WTC11 (cell line): ENCODE measurements at regions not wholly inside any gene's neighbourhood (a gene's known extent, or its start where the extent isn't known, plus 50 kb on each side); places are given as distances from the start of the nearest gene placed in this dataset.

Experiments used
- ATAC-seq: fragments of 200-7000 bp; cut with Tn5 transposase; 2 replicates; pipeline ENCODE4 v1.10.0; 2021; ENCODE audit warnings: mild to moderate bottlenecking, moderate library complexity
- CTCF ChIA-PET: fragments of 300-600 bp; sonication (Branson Sonifier 250); formaldehyde crosslinking; loops from one replicate; lab custom pipeline; 2021; ENCODE audit warnings: antibody characterized with exemption; lab: Charles Lee
- POLR2A ChIA-PET: fragments of 350-600 bp; sonication (Branson Sonifier 250); formaldehyde crosslinking; loops from one replicate; lab custom pipeline; 2021; ENCODE audit warnings: antibody characterized with exemption; lab: Charles Lee
- DNase-seq: peaks from one replicate; pipeline ENCODE4 v3.0.0; 2021; ENCODE audit warnings: low spot score
- H3K27ac Mint-ChIP-seq: 2 replicates; pipeline ENCODE4 v1.8.0; 2021; ENCODE audit warnings: mixed read lengths
- H3K27me3 Mint-ChIP-seq: 2 replicates; pipeline ENCODE4 v1.8.0; 2021; ENCODE audit warnings: low read depth, mild to moderate bottlenecking, moderate library complexity, mixed read lengths
- H3K36me3 Mint-ChIP-seq: 2 replicates; pipeline ENCODE4 v1.8.0; 2021; ENCODE audit warnings: mixed read lengths
- H3K4me1 Mint-ChIP-seq: 2 replicates; pipeline ENCODE4 v1.8.0; 2022; ENCODE audit warnings: mixed read lengths
- H3K4me3 Mint-ChIP-seq: 2 replicates; pipeline ENCODE4 v1.8.0; 2021; ENCODE audit warnings: mild to moderate bottlenecking, moderate library complexity, mixed read lengths
- H3K9me3 Mint-ChIP-seq: 2 replicates; pipeline ENCODE4 v1.8.0; 2021; ENCODE audit warnings: mixed read lengths
- ATF3 ChIP-seq: sonication (generic); formaldehyde crosslinking; conservative IDR thresholded peaks from 2 replicates; pipeline ENCODE4 v1.8.1; 2022; ENCODE audit warnings: mild to moderate bottlenecking, missing genetic modification reagents
- CREM ChIP-seq: sonication (generic); formaldehyde crosslinking; IDR thresholded peaks from 2 replicates; pipeline ENCODE4 v1.8.1; 2022; ENCODE audit warnings: mild to moderate bottlenecking, missing genetic modification reagents, moderate library complexity
- CTCF ChIP-seq: fragments of 200-600 bp; IDR thresholded peaks from 2 replicates; pipeline ENCODE4 v1.8.0; 2022; ENCODE audit warnings: antibody characterized with exemption
- E2F1 ChIP-seq: sonication (generic); formaldehyde crosslinking; IDR thresholded peaks from 2 replicates; pipeline ENCODE4 v1.8.0; 2022; ENCODE audit warnings: mild to moderate bottlenecking, missing genetic modification reagents
- ELF4 ChIP-seq: sonication (generic); formaldehyde crosslinking; IDR thresholded peaks from 2 replicates; pipeline ENCODE4 v1.8.1; 2022; ENCODE audit warnings: low read depth, mild to moderate bottlenecking, moderate library complexity, missing genetic modification reagents
- ESRRA ChIP-seq: sonication (generic); formaldehyde crosslinking; IDR thresholded peaks from 2 replicates; pipeline ENCODE4 v1.8.1; 2022; ENCODE audit warnings: mild to moderate bottlenecking, missing genetic modification reagents, borderline replicate concordance
- FOXK1 ChIP-seq: sonication (generic); formaldehyde crosslinking; IDR thresholded peaks from 2 replicates; pipeline ENCODE4 v1.8.0; 2022; ENCODE audit warnings: mild to moderate bottlenecking, moderate library complexity, missing genetic modification reagents
- IRF1 ChIP-seq: sonication (generic); formaldehyde crosslinking; IDR thresholded peaks from 2 replicates; pipeline ENCODE4 v1.8.0; 2023; ENCODE audit warnings: missing genetic modification reagents
- MYBL2 ChIP-seq: sonication (generic); formaldehyde crosslinking; IDR thresholded peaks from 2 replicates; pipeline ENCODE4 v1.8.1; 2023; ENCODE audit warnings: mild to moderate bottlenecking, moderate library complexity, missing genetic modification reagents
- SMAD4 ChIP-seq: sonication (generic); formaldehyde crosslinking; IDR thresholded peaks from 2 replicates; pipeline ENCODE4 v1.8.0; 2022; ENCODE audit warnings: mild to moderate bottlenecking, missing genetic modification reagents
- TCF7 ChIP-seq: sonication (generic); formaldehyde crosslinking; IDR thresholded peaks from 2 replicates; pipeline ENCODE4 v1.8.0; 2022; ENCODE audit warnings: mild to moderate bottlenecking, low read depth, missing genetic modification reagents, moderate library complexity
- TEAD1 ChIP-seq: sonication (generic); formaldehyde crosslinking; IDR thresholded peaks from 2 replicates; pipeline ENCODE4 v1.8.0; 2022; ENCODE audit warnings: mild to moderate bottlenecking, missing genetic modification reagents
- TP53 ChIP-seq: sonication (generic); formaldehyde crosslinking; IDR thresholded peaks from 2 replicates; pipeline ENCODE4 v1.8.1; 2023; ENCODE audit warnings: mild to moderate bottlenecking, missing genetic modification reagents
- USF2 ChIP-seq: sonication (generic); formaldehyde crosslinking; IDR thresholded peaks from 2 replicates; pipeline ENCODE4 v1.8.1; 2023; ENCODE audit warnings: mild to moderate bottlenecking, missing genetic modification reagents, moderate library complexity
- ZNF396 ChIP-seq: fragments of 250-450 bp; sonication (Bioruptor Pico); IDR thresholded peaks from 2 replicates; pipeline ENCODE4 v1.8.0; 2021; ENCODE audit warnings: mild to moderate bottlenecking, moderate library complexity, borderline replicate concordance
- ZNF423 ChIP-seq: fragments of 250-450 bp; sonication (Bioruptor Pico); IDR thresholded peaks from 2 replicates; pipeline ENCODE4 v2.1.2; 2022; ENCODE audit warnings: mild to moderate bottlenecking, moderate library complexity
- ZNF671 ChIP-seq: fragments of 250-450 bp; sonication (Bioruptor Pico); IDR thresholded peaks from 2 replicates; pipeline ENCODE4 v1.8.0; 2021; ENCODE audit warnings: mild to moderate bottlenecking
- TF ChIP-seq, protein P1 (sequence below): fragments of 250-450 bp; sonication (Bioruptor Pico); IDR thresholded peaks from 2 replicates; pipeline ENCODE4 v1.9.0; 2021; ENCODE audit warnings: mild to moderate bottlenecking, borderline replicate concordance

DNA sequence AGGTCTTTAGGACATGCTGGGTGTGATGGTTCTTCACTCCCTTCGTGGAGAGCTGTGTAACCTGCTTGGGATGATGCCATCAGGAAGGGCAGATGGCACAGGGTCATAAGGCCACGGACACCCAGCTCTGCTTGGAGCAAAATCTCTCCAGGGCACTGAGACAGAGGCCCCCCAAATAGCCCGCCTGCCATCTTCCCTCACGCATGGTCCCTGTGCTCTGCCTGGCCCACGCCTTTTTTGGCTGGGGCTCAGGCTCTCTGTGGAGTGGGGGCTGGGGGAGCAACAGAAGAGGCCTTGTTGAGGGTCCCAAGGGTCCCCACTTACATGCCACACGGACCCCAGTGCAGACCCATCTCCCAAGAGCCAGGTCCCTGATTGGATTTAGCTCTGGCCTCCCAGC is 93.3 kb upstream of the RET start:
- CTCF ChIA-PET: no interaction called here
- Mint-ChIP-seq H3K36me3 (no peaks in the 10 kb centered on the region), H3K27ac (no peak overlapping the region; the same call in 1 of the 2 replicates), H3K27me3 (no peaks in the 10 kb centered on the region)
- no peak for DNase-seq
- TF ChIP-seq ZNF671 (CRISPR knock-in tag) (no peak), TCF7 (CRISPR knock-in tag) (no peak)
- TF ChIP-seq, all 79 proteins: peak for 0
- ATAC-seq: no peak
- POLR2A ChIA-PET: no interaction called here
- Mint-ChIP-seq H3K4me1 (peaks cover 8% of the 10 kb centered on the region), H3K9me3 (peaks cover 9% of the 10 kb centered on the region; the same call in 1 of the 2 replicates), H3K4me3 (no peak overlapping the region)

DNA sequence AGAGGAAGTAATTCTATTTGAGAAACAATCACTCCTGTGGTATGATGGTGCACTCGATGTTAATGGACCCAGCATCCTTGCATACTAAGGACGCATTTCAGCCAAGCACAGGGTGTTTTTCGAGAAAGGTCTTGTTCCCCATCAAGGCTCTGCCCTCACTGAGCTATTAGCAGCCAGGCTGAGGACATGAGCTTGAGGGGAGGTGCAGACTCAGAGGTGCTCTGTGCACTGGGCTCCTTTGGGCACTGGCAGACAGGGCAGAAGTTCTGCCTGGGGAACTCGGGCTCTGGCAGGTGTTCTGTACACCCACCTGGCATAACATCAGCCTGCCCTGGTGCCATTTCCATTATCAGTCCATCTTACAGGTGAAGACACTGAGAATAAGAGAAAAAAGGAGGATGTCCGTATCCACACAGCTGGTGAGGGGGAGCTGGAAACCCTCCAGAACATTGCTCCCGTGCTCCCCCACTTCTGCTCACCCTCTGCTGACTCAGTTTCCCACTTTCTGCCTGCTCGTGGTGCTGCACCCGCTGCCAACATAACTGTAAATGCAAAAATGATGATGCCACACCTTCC is 92.7 kb upstream of the RET start:
- H3K4me1 Mint-ChIP-seq: peaks cover 8% of the 10 kb centered on the region
- POLR2A ChIA-PET: no interaction called here
- DNase-seq: no peak
- peaks cover 9% of the 10 kb centered on the region; the same call in 1 of the 2 replicates for H3K9me3 Mint-ChIP-seq
- H3K27ac Mint-ChIP-seq: no peak overlapping the region; the same call in 1 of the 2 replicates
- no peak overlapping the region for H3K4me3 Mint-ChIP-seq
- CTCF ChIA-PET: interaction anchor here (0.6 kb wide), 1 partner anchor 94 kb away, joined by 3 read pairs; no protein-coding TSS in a partner anchor
- no peak for ATAC-seq
- no peaks in the 10 kb centered on the region for H3K27me3 Mint-ChIP-seq
- TF ChIP-seq USF2 (CRISPR knock-in tag) (no peak), SMAD4 (no peak), MYBL2 (no peak), ZNF396 (CRISPR knock-in tag) (no peak), TCF7 (CRISPR knock-in tag) (no peak), ATF3 (CRISPR knock-in tag) (no peak), FOXK1 (CRISPR knock-in tag) (no peak), ELF4 (no peak), TP53 (CRISPR knock-in tag) (no peak), ZNF671 (CRISPR knock-in tag) (no peak), ESRRA (CRISPR knock-in tag) (no peak), E2F1 (CRISPR knock-in tag) (no peak), TEAD1 (no peak), IRF1 (no peak), CREM (CRISPR knock-in tag) (no peak), ZNF423 (no peak), CTCF (no peak)
- TF ChIP-seq, protein P1, sequence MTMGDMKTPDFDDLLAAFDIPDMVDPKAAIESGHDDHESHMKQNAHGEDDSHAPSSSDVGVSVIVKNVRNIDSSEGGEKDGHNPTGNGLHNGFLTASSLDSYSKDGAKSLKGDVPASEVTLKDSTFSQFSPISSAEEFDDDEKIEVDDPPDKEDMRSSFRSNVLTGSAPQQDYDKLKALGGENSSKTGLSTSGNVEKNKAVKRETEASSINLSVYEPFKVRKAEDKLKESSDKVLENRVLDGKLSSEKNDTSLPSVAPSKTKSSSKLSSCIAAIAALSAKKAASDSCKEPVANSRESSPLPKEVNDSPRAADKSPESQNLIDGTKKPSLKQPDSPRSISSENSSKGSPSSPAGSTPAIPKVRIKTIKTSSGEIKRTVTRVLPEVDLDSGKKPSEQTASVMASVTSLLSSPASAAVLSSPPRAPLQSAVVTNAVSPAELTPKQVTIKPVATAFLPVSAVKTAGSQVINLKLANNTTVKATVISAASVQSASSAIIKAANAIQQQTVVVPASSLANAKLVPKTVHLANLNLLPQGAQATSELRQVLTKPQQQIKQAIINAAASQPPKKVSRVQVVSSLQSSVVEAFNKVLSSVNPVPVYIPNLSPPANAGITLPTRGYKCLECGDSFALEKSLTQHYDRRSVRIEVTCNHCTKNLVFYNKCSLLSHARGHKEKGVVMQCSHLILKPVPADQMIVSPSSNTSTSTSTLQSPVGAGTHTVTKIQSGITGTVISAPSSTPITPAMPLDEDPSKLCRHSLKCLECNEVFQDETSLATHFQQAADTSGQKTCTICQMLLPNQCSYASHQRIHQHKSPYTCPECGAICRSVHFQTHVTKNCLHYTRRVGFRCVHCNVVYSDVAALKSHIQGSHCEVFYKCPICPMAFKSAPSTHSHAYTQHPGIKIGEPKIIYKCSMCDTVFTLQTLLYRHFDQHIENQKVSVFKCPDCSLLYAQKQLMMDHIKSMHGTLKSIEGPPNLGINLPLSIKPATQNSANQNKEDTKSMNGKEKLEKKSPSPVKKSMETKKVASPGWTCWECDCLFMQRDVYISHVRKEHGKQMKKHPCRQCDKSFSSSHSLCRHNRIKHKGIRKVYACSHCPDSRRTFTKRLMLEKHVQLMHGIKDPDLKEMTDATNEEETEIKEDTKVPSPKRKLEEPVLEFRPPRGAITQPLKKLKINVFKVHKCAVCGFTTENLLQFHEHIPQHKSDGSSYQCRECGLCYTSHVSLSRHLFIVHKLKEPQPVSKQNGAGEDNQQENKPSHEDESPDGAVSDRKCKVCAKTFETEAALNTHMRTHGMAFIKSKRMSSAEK (CRISPR knock-in tag): no peak
- TF ChIP-seq, all 79 proteins: peak for 0
- H3K36me3 Mint-ChIP-seq: no peaks in the 10 kb centered on the region
